ENCODE measurements at regions not wholly inside any gene's neighbourhood (a gene's known extent, or its start where the extent isn't known, plus 50 kb on each side); places are given as distances from the start of the nearest gene placed in this dataset.
A peak's percentile ranks its signal among the peaks of the same experiment; 100 is the strongest.

DNA sequence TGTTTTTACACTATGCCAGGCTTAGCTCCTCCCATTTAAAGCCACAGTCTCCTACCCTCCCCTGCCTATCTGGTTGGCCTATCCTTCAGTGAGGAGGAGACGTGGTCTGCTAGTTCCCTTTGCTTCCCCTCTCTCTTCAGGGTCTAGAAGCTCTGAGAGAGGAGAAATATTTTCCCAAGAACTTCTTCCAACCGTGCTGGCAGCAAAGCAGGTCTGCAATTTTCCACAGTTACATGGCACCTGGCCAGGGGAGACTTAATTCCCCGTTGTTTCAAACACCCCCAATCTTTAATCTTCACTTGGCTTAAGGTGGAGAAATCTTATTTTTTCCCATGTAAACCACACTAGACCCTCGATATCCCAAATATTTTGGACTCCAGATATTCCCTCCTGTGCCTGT lies 149.5 kb upstream of the MCTP2 start:
- TF ChIP-seq CTCF (IDR thresholded peaks at IDR 0.05): no peak
- TF ChIP-seq POLR2A (IDR thresholded peaks at IDR 0.05): no peak
- no peak overlapping the region for H3K27ac ChIP-seq

GRCh38 chr15:94080989-94081605 lies 150.3 kb upstream of the MCTP2 start:
- H3K36me3 ChIP-seq (replicated peaks in 1 of 2; ENCODE audit: insufficient read depth in 1 of 2, low read depth in 2 of 2): no peaks in the 10 kb centered on the region
- ATAC-seq (no peak), DNase-seq (no peak)
- H3K4me1 ChIP-seq: no peaks in the 10 kb centered on the region
- H3K4me3 ChIP-seq: no peak overlapping the region
- H3K9me3 ChIP-seq: no peaks in the 10 kb centered on the region
- no peak for TF ChIP-seq POLR2A (IDR thresholded peaks at IDR 0.05)
- TF ChIP-seq CTCF (IDR thresholded peaks at IDR 0.05): no peak
- 75 to 83% methylated on average over 14 of the region's 14 CpGs for WGBS, 2 donors
- H3K27ac ChIP-seq: no peak overlapping the region
- no peaks in the 10 kb centered on the region for H3K27me3 ChIP-seq
- intact Hi-C loops (cut with DNase I): no loop called here

More for the DNA sequence above, 149.5 kb upstream of the MCTP2 start:
- WGBS, 2 donors: 52 to 53% methylated on average over 4 of the region's 4 CpGs
- DNase-seq (no peak), ATAC-seq (no peak)
- H3K9me3 ChIP-seq: no peaks in the 10 kb centered on the region
- H3K27me3 ChIP-seq: no peaks in the 10 kb centered on the region
- intact Hi-C loops (cut with DNase I): no loop called here
- H3K4me1 ChIP-seq: no peaks in the 10 kb centered on the region
- H3K4me3 ChIP-seq: no peak overlapping the region
- no peaks in the 10 kb centered on the region for H3K36me3 ChIP-seq (replicated peaks in 1 of 2; ENCODE audit: insufficient read depth in 1 of 2, low read depth in 2 of 2)

DNA sequence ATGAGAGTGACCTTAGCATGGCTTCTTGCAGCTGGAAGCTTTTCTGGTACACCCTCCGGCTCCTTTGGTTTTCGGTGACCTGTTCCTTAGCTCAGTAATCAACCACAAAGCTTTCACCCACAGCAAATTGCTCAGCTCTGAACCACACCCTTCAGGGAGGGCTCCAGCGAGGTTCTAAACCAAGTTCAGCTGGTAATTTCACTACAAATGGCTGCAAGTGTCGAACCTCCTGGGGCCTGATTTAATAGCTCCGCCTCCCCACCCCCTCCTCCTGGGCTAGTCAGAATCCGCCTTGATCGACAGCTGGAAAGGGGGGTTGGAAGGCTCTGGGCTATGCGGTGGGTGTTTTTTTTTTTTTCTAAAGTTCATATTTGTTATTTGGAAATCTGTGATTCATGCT lies 150.9 kb upstream of the MCTP2 start:
- intact Hi-C loops (cut with DNase I): no loop called here
- 47 to 48% methylated on average over 8 of the region's 8 CpGs for WGBS, 2 donors
- no peaks in the 10 kb centered on the region for H3K9me3 ChIP-seq
- H3K4me1 ChIP-seq: no peaks in the 10 kb centered on the region
- no peak for TF ChIP-seq POLR2A (IDR thresholded peaks at IDR 0.05)
- TF ChIP-seq CTCF (IDR thresholded peaks at IDR 0.05): no peak
- ATAC-seq: no peak
- no peak overlapping the region for H3K27ac ChIP-seq
- no peaks in the 10 kb centered on the region for H3K36me3 ChIP-seq (replicated peaks in 1 of 2; ENCODE audit: insufficient read depth in 1 of 2, low read depth in 2 of 2)
- no peaks in the 10 kb centered on the region for H3K27me3 ChIP-seq
- peak in 1 of 4 donors; percentile 13 for DNase-seq
- no peak overlapping the region for H3K4me3 ChIP-seq

GRCh38 chr15:94079968-94080367 lies 151.4 kb upstream of the MCTP2 start:
- no peaks in the 10 kb centered on the region for H3K9me3 ChIP-seq
- H3K4me3 ChIP-seq: no peak overlapping the region
- WGBS, 2 donors: 84 to 94% methylated on average over 4 of the region's 4 CpGs
- TF ChIP-seq POLR2A (IDR thresholded peaks at IDR 0.05) (no peak), CTCF (IDR thresholded peaks at IDR 0.05) (no peak)
- no peak overlapping the region for H3K27ac ChIP-seq
- intact Hi-C loops (cut with DNase I): no loop called here
- no peaks in the 10 kb centered on the region for H3K4me1 ChIP-seq
- H3K27me3 ChIP-seq: no peaks in the 10 kb centered on the region
- DNase-seq (no peak), ATAC-seq (no peak)
- no peaks in the 10 kb centered on the region for H3K36me3 ChIP-seq (replicated peaks in 1 of 2; ENCODE audit: insufficient read depth in 1 of 2, low read depth in 2 of 2)

DNA sequence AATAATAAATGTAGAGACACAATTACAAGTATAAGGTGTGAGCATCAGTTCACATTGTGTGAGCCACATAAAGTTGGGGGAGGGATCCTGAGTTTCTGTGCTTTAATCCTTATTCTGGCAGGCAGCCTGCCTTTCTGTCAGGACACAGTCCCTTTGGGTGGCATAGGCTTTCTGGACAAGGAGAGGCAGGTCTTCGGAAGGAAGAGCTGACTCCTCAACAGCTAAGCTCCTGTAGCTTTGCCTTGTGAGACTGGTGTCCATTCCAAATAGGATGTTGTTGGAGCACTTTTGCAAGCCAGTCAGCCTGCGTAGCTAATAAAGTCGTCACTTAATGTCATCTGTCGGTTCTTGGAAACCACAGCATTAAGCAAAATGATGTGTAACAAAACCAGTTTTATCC lies 151.9 kb upstream of the MCTP2 start:
- H3K9me3 ChIP-seq: no peaks in the 10 kb centered on the region
- TF ChIP-seq CTCF (IDR thresholded peaks at IDR 0.05): no peak
- TF ChIP-seq POLR2A (IDR thresholded peaks at IDR 0.05): no peak
- H3K36me3 ChIP-seq (replicated peaks in 1 of 2; ENCODE audit: insufficient read depth in 1 of 2, low read depth in 2 of 2): no peaks in the 10 kb centered on the region
- no peaks in the 10 kb centered on the region for H3K4me1 ChIP-seq
- no peak overlapping the region for H3K4me3 ChIP-seq
- WGBS, 2 donors: 79 to 82% methylated on average over 4 of the region's 4 CpGs
- H3K27ac ChIP-seq: no peak overlapping the region
- intact Hi-C loops (cut with DNase I): no loop called here
- DNase-seq: no peak
- H3K27me3 ChIP-seq: no peaks in the 10 kb centered on the region
- no peak for ATAC-seq
